SK-N-SH (cell line): ENCODE measurements at regions not wholly inside any gene's neighbourhood (a gene's known extent, or its start where the extent isn't known, plus 50 kb on each side); places are given as distances from the start of the nearest gene placed in this dataset.

Source experiments
- EZH2phosphoT487 ChIP-seq: fragments of 200-600 bp; sonication (generic); IDR thresholded peaks from 2 replicates; pipeline ENCODE4 v1.6.1; 2017; ENCODE audit warnings: low read depth, mixed run types, mild to moderate bottlenecking, antibody characterized with exemption, moderate library complexity, borderline replicate concordance
- GABPA ChIP-seq: IDR thresholded peaks from 2 replicates; pipeline ENCODE4 v1.4.0; 2012; ENCODE audit warnings: low read depth, mild to moderate bottlenecking
- MEF2A ChIP-seq: IDR thresholded peaks from 2 replicates; pipeline ENCODE4 v1.4.0; 2012; ENCODE audit warnings: low read depth, borderline replicate concordance
- POLR2AphosphoS5 ChIP-seq: IDR thresholded peaks from 2 replicates; pipeline ENCODE4 v1.6.1; 2012; ENCODE audit warnings: low read depth, low read length
- RAD21 ChIP-seq: IDR thresholded peaks from 2 replicates; pipeline ENCODE4 v1.6.1; 2012; ENCODE audit warnings: mild to moderate bottlenecking, low read length
- RFX5 ChIP-seq: IDR thresholded peaks from 2 replicates; pipeline ENCODE4 v1.6.1; 2012; ENCODE audit warnings: mild to moderate bottlenecking, improper control_type of control experiment, low read length
- SMC3 ChIP-seq: IDR thresholded peaks from 2 replicates; pipeline ENCODE4 v1.6.1; 2012; ENCODE audit warnings: low read depth, low read length, improper control_type of control experiment
- TAF1 ChIP-seq: IDR thresholded peaks from 2 replicates; pipeline ENCODE4 v1.6.1; 2012; ENCODE audit warnings: low read depth, mild to moderate bottlenecking, low read length, moderate library complexity, borderline replicate concordance
- YY1 ChIP-seq: IDR thresholded peaks from 2 replicates; pipeline ENCODE4 v1.4.0; 2012; ENCODE audit warnings: low read depth, mild to moderate bottlenecking
- TF ChIP-seq, protein P1 (sequence below): IDR thresholded peaks from 2 replicates; pipeline ENCODE4; 2012
- TF ChIP-seq, protein P2 (sequence below): fragments of 200-600 bp; sonication (generic); IDR thresholded peaks from 2 replicates; pipeline ENCODE4 v1.6.1; 2017; ENCODE audit warnings: antibody characterized with exemption, mild to moderate bottlenecking, moderate library complexity
- TF ChIP-seq, protein P3 (sequence below): IDR thresholded peaks from 2 replicates; pipeline ENCODE4 v1.4.0; 2012; ENCODE audit warnings: low read depth
- TF ChIP-seq, protein P4 (sequence below): fragments of 150-350 bp; IDR thresholded peaks from 2 replicates; pipeline ENCODE4 v1.6.1; 2016; ENCODE audit warnings: mild to moderate bottlenecking, low read depth, low read length
- TF ChIP-seq, protein P5 (sequence below): IDR thresholded peaks from 2 replicates; pipeline ENCODE4 v1.4.0; 2012; ENCODE audit warnings: low read depth, borderline replicate concordance

DNA sequence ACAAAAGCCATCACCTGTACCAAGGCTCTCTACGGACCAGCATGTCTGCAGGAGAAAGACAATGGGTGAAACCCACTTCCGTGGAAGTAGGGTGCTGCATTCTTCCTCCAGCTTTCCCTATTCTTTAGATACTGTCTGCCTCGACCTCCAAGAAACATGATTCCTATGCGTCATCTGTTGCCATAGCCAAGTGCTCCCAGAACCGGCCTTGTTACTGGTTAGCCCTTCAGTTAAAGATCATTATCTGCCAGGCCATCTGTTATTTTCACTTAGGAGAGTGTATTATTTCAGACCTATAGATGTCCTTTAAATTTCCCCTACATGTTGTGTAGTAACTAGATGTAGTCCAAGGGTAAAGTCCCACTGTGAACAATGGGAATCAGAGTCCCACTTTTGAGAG lies 89.0 kb upstream of the KIAA1217 start:
- TF ChIP-seq EZH2phosphoT487, result no peak
- TF ChIP-seq, protein P1, sequence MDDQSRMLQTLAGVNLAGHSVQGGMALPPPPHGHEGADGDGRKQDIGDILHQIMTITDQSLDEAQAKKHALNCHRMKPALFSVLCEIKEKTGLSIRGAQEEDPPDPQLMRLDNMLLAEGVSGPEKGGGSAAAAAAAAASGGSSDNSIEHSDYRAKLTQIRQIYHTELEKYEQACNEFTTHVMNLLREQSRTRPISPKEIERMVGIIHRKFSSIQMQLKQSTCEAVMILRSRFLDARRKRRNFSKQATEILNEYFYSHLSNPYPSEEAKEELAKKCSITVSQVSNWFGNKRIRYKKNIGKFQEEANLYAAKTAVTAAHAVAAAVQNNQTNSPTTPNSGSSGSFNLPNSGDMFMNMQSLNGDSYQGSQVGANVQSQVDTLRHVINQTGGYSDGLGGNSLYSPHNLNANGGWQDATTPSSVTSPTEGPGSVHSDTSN, result no peak
- TF ChIP-seq YY1, result no peak
- TF ChIP-seq SMC3, result no peak
- TF ChIP-seq POLR2AphosphoS5, result no peak
- no peak for TF ChIP-seq MEF2A
- TF ChIP-seq, protein P2, sequence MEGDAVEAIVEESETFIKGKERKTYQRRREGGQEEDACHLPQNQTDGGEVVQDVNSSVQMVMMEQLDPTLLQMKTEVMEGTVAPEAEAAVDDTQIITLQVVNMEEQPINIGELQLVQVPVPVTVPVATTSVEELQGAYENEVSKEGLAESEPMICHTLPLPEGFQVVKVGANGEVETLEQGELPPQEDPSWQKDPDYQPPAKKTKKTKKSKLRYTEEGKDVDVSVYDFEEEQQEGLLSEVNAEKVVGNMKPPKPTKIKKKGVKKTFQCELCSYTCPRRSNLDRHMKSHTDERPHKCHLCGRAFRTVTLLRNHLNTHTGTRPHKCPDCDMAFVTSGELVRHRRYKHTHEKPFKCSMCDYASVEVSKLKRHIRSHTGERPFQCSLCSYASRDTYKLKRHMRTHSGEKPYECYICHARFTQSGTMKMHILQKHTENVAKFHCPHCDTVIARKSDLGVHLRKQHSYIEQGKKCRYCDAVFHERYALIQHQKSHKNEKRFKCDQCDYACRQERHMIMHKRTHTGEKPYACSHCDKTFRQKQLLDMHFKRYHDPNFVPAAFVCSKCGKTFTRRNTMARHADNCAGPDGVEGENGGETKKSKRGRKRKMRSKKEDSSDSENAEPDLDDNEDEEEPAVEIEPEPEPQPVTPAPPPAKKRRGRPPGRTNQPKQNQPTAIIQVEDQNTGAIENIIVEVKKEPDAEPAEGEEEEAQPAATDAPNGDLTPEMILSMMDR, result no peak
- TF ChIP-seq, protein P3, sequence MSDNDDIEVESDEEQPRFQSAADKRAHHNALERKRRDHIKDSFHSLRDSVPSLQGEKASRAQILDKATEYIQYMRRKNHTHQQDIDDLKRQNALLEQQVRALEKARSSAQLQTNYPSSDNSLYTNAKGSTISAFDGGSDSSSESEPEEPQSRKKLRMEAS, result no peak
- TF ChIP-seq RAD21, result no peak
- TF ChIP-seq, protein P4, sequence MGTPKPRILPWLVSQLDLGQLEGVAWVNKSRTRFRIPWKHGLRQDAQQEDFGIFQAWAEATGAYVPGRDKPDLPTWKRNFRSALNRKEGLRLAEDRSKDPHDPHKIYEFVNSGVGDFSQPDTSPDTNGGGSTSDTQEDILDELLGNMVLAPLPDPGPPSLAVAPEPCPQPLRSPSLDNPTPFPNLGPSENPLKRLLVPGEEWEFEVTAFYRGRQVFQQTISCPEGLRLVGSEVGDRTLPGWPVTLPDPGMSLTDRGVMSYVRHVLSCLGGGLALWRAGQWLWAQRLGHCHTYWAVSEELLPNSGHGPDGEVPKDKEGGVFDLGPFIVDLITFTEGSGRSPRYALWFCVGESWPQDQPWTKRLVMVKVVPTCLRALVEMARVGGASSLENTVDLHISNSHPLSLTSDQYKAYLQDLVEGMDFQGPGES, result no peak
- no peak for TF ChIP-seq GABPA
- TF ChIP-seq, protein P5, sequence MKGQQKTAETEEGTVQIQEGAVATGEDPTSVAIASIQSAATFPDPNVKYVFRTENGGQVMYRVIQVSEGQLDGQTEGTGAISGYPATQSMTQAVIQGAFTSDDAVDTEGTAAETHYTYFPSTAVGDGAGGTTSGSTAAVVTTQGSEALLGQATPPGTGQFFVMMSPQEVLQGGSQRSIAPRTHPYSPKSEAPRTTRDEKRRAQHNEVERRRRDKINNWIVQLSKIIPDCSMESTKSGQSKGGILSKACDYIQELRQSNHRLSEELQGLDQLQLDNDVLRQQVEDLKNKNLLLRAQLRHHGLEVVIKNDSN, result no peak
- TF ChIP-seq TAF1, result no peak
- TF ChIP-seq RFX5, result peak; percentile 98
